Pancreas (tissue), 10 donors: ENCODE measurements at regions not wholly inside any gene's neighbourhood (a gene's known extent, or its start where the extent isn't known, plus 50 kb on each side); places are given as distances from the start of the nearest gene placed in this dataset.

Source experiments
- ATAC-seq, 4 donors: fragments of 200-7000 bp; cut with Tn5 transposase; one replicate each; pipeline versions ENCODE4 v1.8.0 to v1.9.1; 2020; ENCODE audit warnings: mild to moderate bottlenecking in 4 of 4, moderate library complexity in 4 of 4
- DNase-seq, 6 donors: peaks; one replicate each; pipeline ENCODE4 v3.0.0-alpha.2; 2020
- FAIRE-seq: peaks from 2 replicates; lab custom pipeline; 2012; peaks lifted over from hg19 to GRCh38; lab: Jason Lieb, UNC
- H3K27ac ChIP-seq, 4 donors: fragments of 200-600 bp; sonication (generic); 1 replicate in 3 of 4; 2 replicates in 1 of 4; pipeline versions ENCODE4 v1.5.0 to v1.8.0; 2020
- H3K27me3 ChIP-seq, 4 donors: fragments of 200-600 bp; one replicate each; pipeline ENCODE4 v1.8.0; 2021
- H3K36me3 ChIP-seq, 3 donors: fragments of 200-600 bp; sonication (generic) in 1 of 3; one replicate each; pipeline versions ENCODE4 v1.5.0 to v1.8.0; 2020 to 2021
- H3K4me1 ChIP-seq, 3 donors: fragments of 200-600 bp; one replicate each; pipeline ENCODE4 v1.8.0; 2021
- H3K4me3 ChIP-seq, 4 donors: fragments of 200-600 bp; sonication (generic) in 2 of 4; one replicate each; pipeline versions ENCODE4 v1.5.0 to v1.8.0; 2020 to 2021
- H3K9me3 ChIP-seq, 4 donors: fragments of 200-600 bp; one replicate each; pipeline ENCODE4 v1.8.0; 2021
- WGBS, 2 donors: extraction: QIAGEN DNeasy Blood & Tissue Kit; methylation state at CpG; one replicate each; pipeline ENCODE4 v1.1.7; 2013; 5-methylcytosine and 5-hydroxymethylcytosine counted together
- intact Hi-C, 3 donors: fragments of 100-400 bp; cut with DNase I; formaldehyde crosslinking; loops; one replicate each; pipeline versions ENCODE4 v1.11.1 to v1.14.2; 2022
- TF ChIP-seq, protein P1 (sequence below), 4 donors: fragments of 200-600 bp; sonication (generic) in 3 of 4; IDR thresholded peaks; one replicate each; pipeline versions ENCODE4 v1.5.0 to v1.8.0; 2021; ENCODE audit warnings: antibody characterized with exemption in 4 of 4
- donor health status: healthy with polysubstance abuse.
- donor health status: DM: no; HTN: no; CAD: no; lungs with moderate emphysema.
- donor health status: DM: no; HTN: no; CAD: no.
- donor health status: control.
- donor health status: control.
- donor health status: Bipolar disorder and iron deficiency.
- donor health status: DM: yes; HTN: yes; CAD: no.
- donor health status: DM: no; HTN: no; CAD: no.
- donor health status: DM: no; HTN: no; CAD: no.
- donor health status: DM: yes; HTN: yes; CAD: no.

DNA sequence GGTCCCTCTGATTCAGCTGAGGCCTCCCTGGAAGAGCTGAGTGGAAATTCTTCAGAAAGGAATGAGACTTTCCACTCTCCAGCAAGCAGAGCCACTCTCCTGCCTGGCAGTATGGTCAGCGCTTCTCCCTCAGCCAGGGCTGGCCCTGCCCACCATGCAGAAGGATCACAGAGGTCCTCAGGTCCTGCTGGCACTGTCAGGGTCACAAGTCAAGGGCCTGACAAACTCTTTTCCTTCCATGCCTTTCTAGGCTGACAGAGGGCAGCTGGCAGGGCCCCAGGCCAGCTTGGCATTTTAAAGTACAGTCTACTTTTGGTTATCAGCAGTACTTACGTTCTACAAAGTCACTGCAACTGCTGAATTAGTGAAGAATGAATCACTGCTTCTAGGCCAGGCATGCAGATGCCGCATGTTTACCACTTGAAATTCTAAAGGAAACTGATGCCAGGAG, 119.3 kb upstream of the FRMD4A start:
- DNase-seq = peak in 5 of 6 donors; percentile 28 to 65 (median 42)
- Histone ChIP-seq H3K36me3 (no peaks in the 10 kb centered on the region), H3K4me3 (no peak overlapping the region), H3K9me3 (no peaks in the 10 kb centered on the region), H3K4me1 (peaks cover 0 to 6% (median 0%) of the 10 kb centered on the region in 3 donors), H3K27me3 (no peaks in the 10 kb centered on the region), H3K27ac (peak overlapping the region in 2 of 4 donors; percentile 10 to 20)
- intact Hi-C loops = no loop called here
- 35 to 48% methylated on average over 3 of the region's 3 CpGs for WGBS, 2 donors
- ATAC-seq = peak in 3 of 4 donors; percentile 53 to 74 (median 57)
- TF ChIP-seq, protein P1, sequence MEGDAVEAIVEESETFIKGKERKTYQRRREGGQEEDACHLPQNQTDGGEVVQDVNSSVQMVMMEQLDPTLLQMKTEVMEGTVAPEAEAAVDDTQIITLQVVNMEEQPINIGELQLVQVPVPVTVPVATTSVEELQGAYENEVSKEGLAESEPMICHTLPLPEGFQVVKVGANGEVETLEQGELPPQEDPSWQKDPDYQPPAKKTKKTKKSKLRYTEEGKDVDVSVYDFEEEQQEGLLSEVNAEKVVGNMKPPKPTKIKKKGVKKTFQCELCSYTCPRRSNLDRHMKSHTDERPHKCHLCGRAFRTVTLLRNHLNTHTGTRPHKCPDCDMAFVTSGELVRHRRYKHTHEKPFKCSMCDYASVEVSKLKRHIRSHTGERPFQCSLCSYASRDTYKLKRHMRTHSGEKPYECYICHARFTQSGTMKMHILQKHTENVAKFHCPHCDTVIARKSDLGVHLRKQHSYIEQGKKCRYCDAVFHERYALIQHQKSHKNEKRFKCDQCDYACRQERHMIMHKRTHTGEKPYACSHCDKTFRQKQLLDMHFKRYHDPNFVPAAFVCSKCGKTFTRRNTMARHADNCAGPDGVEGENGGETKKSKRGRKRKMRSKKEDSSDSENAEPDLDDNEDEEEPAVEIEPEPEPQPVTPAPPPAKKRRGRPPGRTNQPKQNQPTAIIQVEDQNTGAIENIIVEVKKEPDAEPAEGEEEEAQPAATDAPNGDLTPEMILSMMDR (IDR thresholded peaks at IDR 0.05) = no peak
- FAIRE-seq = no peak

DNA sequence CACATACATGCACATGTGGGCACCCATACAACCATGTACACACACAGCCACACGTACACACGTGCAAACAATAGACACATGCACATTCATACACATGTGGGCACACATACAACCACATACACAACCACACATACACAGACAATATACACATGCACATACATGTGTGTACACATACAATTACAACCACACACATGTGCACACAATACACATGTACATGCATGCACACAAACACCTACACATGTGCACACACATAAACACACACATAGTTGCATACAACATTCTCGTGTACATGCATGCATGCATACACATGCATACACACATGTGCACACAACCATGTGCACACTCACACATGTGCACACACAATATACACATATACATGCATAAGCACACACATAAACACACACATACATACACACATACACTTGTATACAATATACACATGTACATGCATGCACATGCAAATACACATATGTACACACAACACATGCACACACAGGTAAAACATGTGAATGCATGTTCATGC, 118.6 kb upstream of the FRMD4A start:
- TF ChIP-seq, protein P1 (IDR thresholded peaks at IDR 0.05) = no peak
- intact Hi-C loops = no loop called here
- no peak for DNase-seq
- H3K27ac ChIP-seq = no peak overlapping the region
- no peak for FAIRE-seq
- 89 to 90% methylated on average over 3 of the region's 3 CpGs for WGBS, 2 donors
- no peaks in the 10 kb centered on the region for H3K36me3 ChIP-seq
- no peaks in the 10 kb centered on the region for H3K9me3 ChIP-seq
- H3K4me1 ChIP-seq = peaks cover 0 to 6% (median 0%) of the 10 kb centered on the region in 3 donors
- no peaks in the 10 kb centered on the region for H3K27me3 ChIP-seq
- no peak overlapping the region for H3K4me3 ChIP-seq
- ATAC-seq = no peak

DNA sequence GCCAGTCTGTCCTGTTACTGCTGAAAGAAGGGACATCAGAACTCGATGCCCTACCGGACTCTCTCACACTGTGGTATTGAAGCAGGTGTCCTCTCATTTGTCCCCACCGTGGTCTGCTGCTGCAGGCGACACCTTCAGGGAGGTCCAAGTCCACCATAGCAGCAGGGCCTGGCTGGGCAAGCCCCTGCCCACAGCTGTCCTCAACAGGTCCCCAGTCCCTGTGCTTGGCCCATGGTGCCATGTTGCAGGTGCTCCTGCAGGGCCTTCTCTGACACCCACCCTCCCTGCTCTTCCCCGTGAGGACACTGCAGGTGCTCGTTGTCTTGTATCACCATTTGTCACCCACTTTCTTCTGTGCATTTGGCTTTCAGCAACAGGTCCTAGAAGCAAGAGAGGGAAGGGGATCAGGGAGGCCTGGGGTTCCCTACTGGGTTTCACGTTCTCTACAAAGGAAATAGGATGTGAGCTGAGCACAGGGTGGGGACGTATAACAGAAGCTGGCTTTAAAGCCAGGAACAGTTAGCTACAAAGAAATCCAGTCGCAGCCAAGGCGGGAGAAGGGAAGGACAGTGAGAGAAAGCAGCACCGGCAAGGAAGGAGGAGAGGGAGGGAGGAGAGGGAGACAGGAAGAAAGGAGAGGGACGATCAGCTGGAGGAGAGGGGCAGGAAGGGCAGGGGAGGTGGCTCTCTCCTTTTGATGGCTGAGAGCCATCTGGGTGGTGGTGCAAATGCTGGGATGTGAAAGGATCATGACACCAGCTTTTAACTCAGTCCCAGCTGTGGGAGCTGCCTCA, 117.7 kb upstream of the FRMD4A start:
- H3K4me3 ChIP-seq = no peak overlapping the region
- H3K27ac ChIP-seq = no peak overlapping the region
- H3K4me1 ChIP-seq = peaks cover 0 to 6% (median 0%) of the 10 kb centered on the region in 3 donors
- WGBS, 2 donors = 75 to 88% methylated on average over 12 of the region's 12 CpGs
- H3K27me3 ChIP-seq = no peaks in the 10 kb centered on the region
- H3K9me3 ChIP-seq = no peaks in the 10 kb centered on the region
- H3K36me3 ChIP-seq = no peaks in the 10 kb centered on the region
- no peak for ATAC-seq
- DNase-seq = peak in 1 of 6 donors; percentile 54
- intact Hi-C loops = no loop called here
- no peak for FAIRE-seq
- TF ChIP-seq, protein P1 (IDR thresholded peaks at IDR 0.05) = no peak

DNA sequence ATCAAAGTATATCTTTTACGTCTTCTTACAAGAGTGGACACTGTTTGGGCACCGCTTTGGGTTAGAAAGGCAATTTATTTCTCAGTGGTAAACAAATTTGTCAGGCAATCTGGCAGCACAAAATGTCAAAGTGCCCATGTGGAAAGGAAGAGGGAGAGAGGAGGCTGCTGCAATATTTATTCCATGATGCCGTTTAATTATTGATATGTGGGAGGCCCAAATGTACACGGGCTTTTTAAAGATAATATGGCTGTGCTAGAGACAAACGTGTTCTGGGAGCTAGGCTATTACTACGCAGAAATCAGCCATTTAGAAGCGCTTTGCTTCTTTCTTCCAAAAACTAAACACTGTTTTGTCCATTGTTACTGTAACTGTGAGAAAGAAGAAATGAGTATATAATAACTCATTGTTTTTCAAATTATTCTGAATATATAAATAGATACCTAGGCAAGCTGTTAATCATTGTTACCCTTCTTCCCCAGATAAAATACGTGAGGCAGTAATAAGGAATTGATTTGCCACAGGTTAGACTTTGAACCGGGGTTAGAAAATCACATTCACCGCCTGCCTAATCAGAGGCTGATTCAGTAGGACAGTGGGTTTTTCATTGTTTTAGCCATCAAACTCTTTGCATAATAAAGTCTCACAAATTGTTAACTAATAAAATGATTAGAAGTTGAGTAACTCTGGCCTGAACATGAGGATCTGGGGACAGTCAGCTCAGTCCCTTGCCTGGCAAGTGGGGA, 116.5 kb upstream of the FRMD4A start:
- intact Hi-C loops = no loop called here
- FAIRE-seq (no peak), DNase-seq (no peak)

More for the DNA sequence above, 116.5 kb upstream of the FRMD4A start:
- H3K36me3 ChIP-seq = no peaks in the 10 kb centered on the region
- no peak overlapping the region for H3K4me3 ChIP-seq
- TF ChIP-seq, protein P1 (IDR thresholded peaks at IDR 0.05) = no peak
- peak; percentile 47 to 72 (median 54) for ATAC-seq
- H3K4me1 ChIP-seq = peaks cover 0 to 6% (median 0%) of the 10 kb centered on the region in 3 donors
- H3K27me3 ChIP-seq = no peaks in the 10 kb centered on the region
- peak overlapping the region in 2 of 4 donors; percentile 6 to 24 for H3K27ac ChIP-seq
- H3K9me3 ChIP-seq = no peaks in the 10 kb centered on the region
- 17 to 26% methylated on average over 10 of the region's 10 CpGs for WGBS, 2 donors
